Panc1 (cell line): ENCODE measurements at regions not wholly inside any gene's neighbourhood (a gene's known extent, or its start where the extent isn't known, plus 50 kb on each side); places are given as distances from the start of the nearest gene placed in this dataset.

Experiments
- ATAC-seq: fragments of 200-7000 bp; cut with Tn5 transposase; 2 replicates; pipeline ENCODE4 v1.9.1; 2020; ENCODE audit warnings: mild to moderate bottlenecking, moderate library complexity
- BruUV-seq: library from RNA; stranded (reverse); fragments of 400-500 nt; replicated peaks from 2 replicates; lab custom pipeline; 2021; lab: Mats Ljungman, UMichigan
- CTCF ChIA-PET: fragments of 300-600 bp; sonication (Branson Sonifier 250); formaldehyde crosslinking; loops from one replicate; lab custom pipeline; 2022; ENCODE audit warnings: antibody characterized with exemption; lab: Charles Lee
- POLR2A ChIA-PET: fragments of 300-600 bp; sonication (Branson Sonifier 250); formaldehyde crosslinking; loops from one replicate; lab custom pipeline; 2022; ENCODE audit warnings: antibody characterized with exemption; lab: Charles Lee
- DNase-seq: peaks from one replicate; pipeline ENCODE4 v3.0.0-alpha.2; 2010; ENCODE audit warnings: low read depth, low spot score
- H3K27ac ChIP-seq: 2 replicates; pipeline ENCODE4 v1.5.1; 2011; ENCODE audit warnings: mild to moderate bottlenecking, low read length, inconsistent platforms
- H3K27me3 ChIP-seq: fragments of 200-500 bp; sonication (Bioruptor generic); 2 replicates; pipeline ENCODE4 v1.6.0; 2014; ENCODE audit warnings: low read length, inconsistent platforms; ENCODE audit not compliant: control insufficient read depth, insufficient read depth
- H3K36me3 ChIP-seq: fragments of 200-500 bp; sonication (Bioruptor generic); 2 replicates; pipeline ENCODE4 v1.5.1; 2014; ENCODE audit warnings: inconsistent platforms, mild to moderate bottlenecking, low read length, moderate library complexity; ENCODE audit not compliant: control insufficient read depth, insufficient read depth
- H3K4me1 ChIP-seq: 2 replicates; pipeline ENCODE4 v1.5.1; 2011; ENCODE audit warnings: inconsistent platforms, mild to moderate bottlenecking, low read length, moderate library complexity; ENCODE audit not compliant: control insufficient read depth, insufficient read depth
- H3K4me3 ChIP-seq, 2 experiments: 2 replicates each; pipeline ENCODE4 v1.5.1; 2011 to 2012; ENCODE audit warnings: low read depth in 2 of 2, low read length in 2 of 2, mild to moderate bottlenecking in 2 of 2, inconsistent platforms in 1 of 2, moderate library complexity in 1 of 2
- H3K9me3 ChIP-seq: fragments of 200-500 bp; sonication (Bioruptor generic); 2 replicates; pipeline ENCODE4 v1.5.1; 2014; ENCODE audit warnings: low read depth, mild to moderate bottlenecking, inconsistent platforms, low read length, moderate library complexity; ENCODE audit not compliant: control insufficient read depth, insufficient read depth
- POLR2AphosphoS5 ChIP-seq: IDR thresholded peaks from 2 replicates; pipeline ENCODE4 v1.6.1; 2012; ENCODE audit warnings: mild to moderate bottlenecking, low read depth, low read length, moderate library complexity
- SIN3A ChIP-seq: IDR thresholded peaks from 2 replicates; pipeline ENCODE4 v1.6.1; 2012; ENCODE audit warnings: low read depth, mild to moderate bottlenecking, low read length, moderate library complexity, borderline replicate concordance; ENCODE audit not compliant: insufficient read depth
- TCF7L2 ChIP-seq: IDR thresholded peaks from 2 replicates; pipeline ENCODE4 v1.6.1; 2011; ENCODE audit warnings: mild to moderate bottlenecking, low read depth, low read length, inconsistent platforms
- in situ Hi-C: cut with HindIII; loops from 2 replicates; pipeline ENCODE4 v1.10.0; 2016; ENCODE audit warnings: low sequenced_read_pairs, low pct_unique_long_range_greater_than_20kb
- intact Hi-C: fragments of 100-400 bp; cut with micrococcal nuclease; formaldehyde crosslinking; loops from one replicate; pipeline ENCODE4 v1.10.0; 2022; ENCODE audit not compliant: unreplicated experiment
- TF ChIP-seq, protein P1 (sequence below), 2 experiments: IDR thresholded peaks; 2 replicates each; pipeline ENCODE4 v1.6.1; 2011 to 2012; ENCODE audit warnings: low read depth in 2 of 2, control low read depth in 1 of 2, low read length in 1 of 2, mild to moderate bottlenecking in 1 of 2, moderate library complexity in 1 of 2; ENCODE audit not compliant: insufficient read depth in 1 of 2
- TF ChIP-seq, protein P2 (sequence below): fragments of 450-650 bp; IDR thresholded peaks from 2 replicates; pipeline ENCODE4 v1.5.1; 2017; ENCODE audit warnings: mild to moderate bottlenecking

- no peaks in the 10 kb centered on the region for H3K4me1 ChIP-seq
- no peak overlapping the region for H3K27ac ChIP-seq
- no peak for DNase-seq
- no TSS peak for BruUV-seq
- intact Hi-C loops = no loop called here
- CTCF ChIA-PET = no interaction called here
- in situ Hi-C loops = no loop called here
- no peak for ATAC-seq
- POLR2A ChIA-PET = no interaction called here
- no peaks in the 10 kb centered on the region for H3K36me3 ChIP-seq
- no peaks in the 10 kb centered on the region for H3K27me3 ChIP-seq
- TF ChIP-seq SIN3A (no peak), POLR2AphosphoS5 (no peak), TCF7L2 (no peak)
- TF ChIP-seq, protein P1, sequence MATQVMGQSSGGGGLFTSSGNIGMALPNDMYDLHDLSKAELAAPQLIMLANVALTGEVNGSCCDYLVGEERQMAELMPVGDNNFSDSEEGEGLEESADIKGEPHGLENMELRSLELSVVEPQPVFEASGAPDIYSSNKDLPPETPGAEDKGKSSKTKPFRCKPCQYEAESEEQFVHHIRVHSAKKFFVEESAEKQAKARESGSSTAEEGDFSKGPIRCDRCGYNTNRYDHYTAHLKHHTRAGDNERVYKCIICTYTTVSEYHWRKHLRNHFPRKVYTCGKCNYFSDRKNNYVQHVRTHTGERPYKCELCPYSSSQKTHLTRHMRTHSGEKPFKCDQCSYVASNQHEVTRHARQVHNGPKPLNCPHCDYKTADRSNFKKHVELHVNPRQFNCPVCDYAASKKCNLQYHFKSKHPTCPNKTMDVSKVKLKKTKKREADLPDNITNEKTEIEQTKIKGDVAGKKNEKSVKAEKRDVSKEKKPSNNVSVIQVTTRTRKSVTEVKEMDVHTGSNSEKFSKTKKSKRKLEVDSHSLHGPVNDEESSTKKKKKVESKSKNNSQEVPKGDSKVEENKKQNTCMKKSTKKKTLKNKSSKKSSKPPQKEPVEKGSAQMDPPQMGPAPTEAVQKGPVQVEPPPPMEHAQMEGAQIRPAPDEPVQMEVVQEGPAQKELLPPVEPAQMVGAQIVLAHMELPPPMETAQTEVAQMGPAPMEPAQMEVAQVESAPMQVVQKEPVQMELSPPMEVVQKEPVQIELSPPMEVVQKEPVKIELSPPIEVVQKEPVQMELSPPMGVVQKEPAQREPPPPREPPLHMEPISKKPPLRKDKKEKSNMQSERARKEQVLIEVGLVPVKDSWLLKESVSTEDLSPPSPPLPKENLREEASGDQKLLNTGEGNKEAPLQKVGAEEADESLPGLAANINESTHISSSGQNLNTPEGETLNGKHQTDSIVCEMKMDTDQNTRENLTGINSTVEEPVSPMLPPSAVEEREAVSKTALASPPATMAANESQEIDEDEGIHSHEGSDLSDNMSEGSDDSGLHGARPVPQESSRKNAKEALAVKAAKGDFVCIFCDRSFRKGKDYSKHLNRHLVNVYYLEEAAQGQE (IDR thresholded peaks at IDR 0.05; ENCODE audit: insufficient read depth in 1 of 2, low read depth in 2 of 2, low read length in 1 of 2) = no peak
- TF ChIP-seq, protein P2, sequence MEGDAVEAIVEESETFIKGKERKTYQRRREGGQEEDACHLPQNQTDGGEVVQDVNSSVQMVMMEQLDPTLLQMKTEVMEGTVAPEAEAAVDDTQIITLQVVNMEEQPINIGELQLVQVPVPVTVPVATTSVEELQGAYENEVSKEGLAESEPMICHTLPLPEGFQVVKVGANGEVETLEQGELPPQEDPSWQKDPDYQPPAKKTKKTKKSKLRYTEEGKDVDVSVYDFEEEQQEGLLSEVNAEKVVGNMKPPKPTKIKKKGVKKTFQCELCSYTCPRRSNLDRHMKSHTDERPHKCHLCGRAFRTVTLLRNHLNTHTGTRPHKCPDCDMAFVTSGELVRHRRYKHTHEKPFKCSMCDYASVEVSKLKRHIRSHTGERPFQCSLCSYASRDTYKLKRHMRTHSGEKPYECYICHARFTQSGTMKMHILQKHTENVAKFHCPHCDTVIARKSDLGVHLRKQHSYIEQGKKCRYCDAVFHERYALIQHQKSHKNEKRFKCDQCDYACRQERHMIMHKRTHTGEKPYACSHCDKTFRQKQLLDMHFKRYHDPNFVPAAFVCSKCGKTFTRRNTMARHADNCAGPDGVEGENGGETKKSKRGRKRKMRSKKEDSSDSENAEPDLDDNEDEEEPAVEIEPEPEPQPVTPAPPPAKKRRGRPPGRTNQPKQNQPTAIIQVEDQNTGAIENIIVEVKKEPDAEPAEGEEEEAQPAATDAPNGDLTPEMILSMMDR = no peak
- H3K4me3 ChIP-seq = no peak overlapping the region
- H3K9me3 ChIP-seq = no peaks in the 10 kb centered on the region
Observed at GRCh38 chr6:139690007-139690406, 315.6 kb upstream of the CITED2 start.

DNA sequence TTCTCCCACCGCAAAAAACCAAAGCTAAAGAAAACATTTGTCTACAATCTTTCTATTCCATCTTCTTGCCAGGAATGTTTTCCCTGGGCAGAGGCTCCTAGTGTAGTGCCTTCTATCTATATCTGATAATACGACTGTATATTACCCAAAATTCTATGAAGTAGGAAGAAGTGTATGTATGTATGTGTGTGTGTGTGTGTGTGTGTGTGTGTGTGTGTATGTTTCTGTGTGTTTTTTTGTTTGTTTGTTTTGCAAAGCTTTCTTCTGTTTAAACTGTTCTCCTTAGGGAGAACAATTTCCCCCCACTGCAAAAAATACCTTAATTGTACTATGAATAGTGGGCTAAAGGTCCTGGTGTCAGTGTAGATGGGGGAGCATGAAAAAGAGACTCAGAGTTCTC lies 312.6 kb upstream of the CITED2 start:
- in situ Hi-C loops (no loop called here), intact Hi-C loops (no loop called here)
- ATAC-seq = no peak
- TF ChIP-seq, protein P2 = no peak
- TF ChIP-seq TCF7L2 = no peak
- no peak for TF ChIP-seq POLR2AphosphoS5
- TF ChIP-seq SIN3A = no peak
- TF ChIP-seq, protein P1 (IDR thresholded peaks at IDR 0.05; ENCODE audit: insufficient read depth in 1 of 2, low read depth in 2 of 2, low read length in 1 of 2) = no peak
- Histone ChIP-seq H3K9me3 (no peaks in the 10 kb centered on the region), H3K27ac (no peak overlapping the region; the same call in 1 of the 2 replicates), H3K4me1 (no peaks in the 10 kb centered on the region), H3K27me3 (no peaks in the 10 kb centered on the region), H3K36me3 (no peaks in the 10 kb centered on the region), H3K4me3 (no peak overlapping the region)
- POLR2A ChIA-PET = no interaction called here
- DNase-seq = no peak
- BruUV-seq = no TSS peak
- CTCF ChIA-PET = no interaction called here
